ENCODE measurements at regions not wholly inside any gene's neighbourhood (a gene's known extent, or its start where the extent isn't known, plus 50 kb on each side); places are given as distances from the start of the nearest gene placed in this dataset.

- intact Hi-C loops (cut with DNase I) = no loop called here
- H3K27me3 ChIP-seq = no peaks in the 10 kb centered on the region
- peaks cover 0 to 33% (median 15%) of the 10 kb centered on the region in 12 donors for H3K4me1 ChIP-seq
- no peak for TF ChIP-seq CTCF (IDR thresholded peaks at IDR 0.05)
- TF ChIP-seq POLR2A (IDR thresholded peaks at IDR 0.05) = no peak
- no peak for ATAC-seq
- no peaks in the 10 kb centered on the region for H3K9me3 ChIP-seq
- no peak overlapping the region for H3K4me3 ChIP-seq
- 71 to 86% (median 78%) methylated on average over 1 of the region's 1 CpG for WGBS, 4 donors
- H3K36me3 ChIP-seq = no peaks in the 10 kb centered on the region
- DNase-seq = no peak
- peak overlapping the region in 1 of 12 donors; percentile 57 for H3K27ac ChIP-seq
Measured at GRCh38 chr6:81856872-81857271, 104.4 kb upstream of the TENT5A start.

GRCh38 chr6:81854474-81854873 lies 102.0 kb upstream of the TENT5A start:
- 85 to 92% (median 89%) methylated on average over 2 of the region's 2 CpGs for WGBS, 4 donors
- peaks cover 0 to 21% (median 12%) of the 10 kb centered on the region in 12 donors for H3K4me1 ChIP-seq
- intact Hi-C loops (cut with DNase I) = no loop called here
- no peaks in the 10 kb centered on the region for H3K9me3 ChIP-seq
- TF ChIP-seq CTCF (IDR thresholded peaks at IDR 0.05) = no peak
- no peaks in the 10 kb centered on the region for H3K27me3 ChIP-seq
- no peaks in the 10 kb centered on the region for H3K36me3 ChIP-seq
- H3K4me3 ChIP-seq = no peak overlapping the region
- ATAC-seq = no peak
- H3K27ac ChIP-seq = no peak overlapping the region
- no peak for DNase-seq

GRCh38 chr6:81853975-81854374 lies 101.5 kb upstream of the TENT5A start:
- H3K9me3 ChIP-seq = no peaks in the 10 kb centered on the region
- no peak for TF ChIP-seq CTCF (IDR thresholded peaks at IDR 0.05)
- no peak for TF ChIP-seq POLR2A (IDR thresholded peaks at IDR 0.05)
- H3K36me3 ChIP-seq = no peaks in the 10 kb centered on the region
- H3K4me3 ChIP-seq = no peak overlapping the region
- DNase-seq (no peak), ATAC-seq (no peak)
- H3K27ac ChIP-seq = no peak overlapping the region
- no peaks in the 10 kb centered on the region for H3K27me3 ChIP-seq
- WGBS, 4 donors = 82 to 90% (median 88%) methylated on average over 2 of the region's 2 CpGs
- peaks cover 0 to 16% (median 9%) of the 10 kb centered on the region in 12 donors for H3K4me1 ChIP-seq
- intact Hi-C loops (cut with DNase I) = no loop called here

- H3K36me3 ChIP-seq = no peaks in the 10 kb centered on the region
- no peaks in the 10 kb centered on the region for H3K9me3 ChIP-seq
- 58 to 64% (median 61%) methylated on average over 4 of the region's 4 CpGs for WGBS, 4 donors
- DNase-seq = peak in 2 of 5 donors; percentile 30 to 32
- TF ChIP-seq CTCF (IDR thresholded peaks at IDR 0.05) (no peak), POLR2A (IDR thresholded peaks at IDR 0.05) (no peak)
- no peak overlapping the region for H3K27ac ChIP-seq
- ATAC-seq = peak in 3 of 4 donors; percentile 43 to 65 (median 55)
- intact Hi-C loops (cut with DNase I) = no loop called here
- H3K4me3 ChIP-seq = no peak overlapping the region
- no peaks in the 10 kb centered on the region for H3K27me3 ChIP-seq
- H3K4me1 ChIP-seq = peaks cover 0 to 3% (median 0%) of the 10 kb centered on the region in 12 donors
Measured at GRCh38 chr6:81849248-81849647, 96.8 kb upstream of the TENT5A start.
